Type B pancreatic cell (in vitro differentiated cells): ENCODE measurements at regions not wholly inside any gene's neighbourhood (a gene's known extent, or its start where the extent isn't known, plus 50 kb on each side); places are given as distances from the start of the nearest gene placed in this dataset.

Experiments
- DNase-seq: peaks from one replicate; pipeline ENCODE4 v3.0.0; 2021; ENCODE audit warnings: mixed read lengths; ENCODE audit not compliant: unreplicated experiment; ENCODE audit errors: extremely low spot score
- H3K27ac Mint-ChIP-seq: 2 replicates; pipeline ENCODE4 v1.8.0; 2021; ENCODE audit warnings: mild to moderate bottlenecking, mixed read lengths
- H3K27me3 Mint-ChIP-seq: 2 replicates; pipeline ENCODE4 v1.8.0; 2021; ENCODE audit warnings: mixed read lengths
- H3K36me3 Mint-ChIP-seq: 2 replicates; pipeline ENCODE4 v1.8.0; 2021; ENCODE audit warnings: mixed read lengths
- H3K4me1 Mint-ChIP-seq: one replicate; pipeline ENCODE4 v1.8.0; 2021; ENCODE audit warnings: mixed read lengths; ENCODE audit not compliant: unreplicated experiment
- H3K4me3 Mint-ChIP-seq: 2 replicates; pipeline ENCODE4 v1.8.0; 2021; ENCODE audit warnings: mild to moderate bottlenecking, mixed read lengths
- H3K9me3 Mint-ChIP-seq: 2 replicates; pipeline ENCODE4 v1.8.0; 2021; ENCODE audit warnings: mixed read lengths
- CTCF ChIP-seq: fragments of 200-600 bp; sonication (generic); conservative IDR thresholded peaks from 2 replicates; pipeline ENCODE4 v1.5.0; 2021; ENCODE audit warnings: antibody characterized with exemption, mild to moderate bottlenecking

GRCh38 chr9:80789831-80790230, 899.5 kb downstream of the TLE1 start:
- peaks cover 10% of the 10 kb centered on the region for H3K4me1 Mint-ChIP-seq
- TF ChIP-seq CTCF, result no peak
- no peak overlapping the region for H3K27ac Mint-ChIP-seq
- H3K27me3 Mint-ChIP-seq, result no peaks in the 10 kb centered on the region
- H3K9me3 Mint-ChIP-seq, result peaks cover 10% of the 10 kb centered on the region
- no peak overlapping the region for H3K4me3 Mint-ChIP-seq
- H3K36me3 Mint-ChIP-seq, result no peaks in the 10 kb centered on the region
- no peak for DNase-seq

- Mint-ChIP-seq H3K4me3 (no peak overlapping the region), H3K27me3 (no peaks in the 10 kb centered on the region), H3K36me3 (no peaks in the 10 kb centered on the region), H3K27ac (no peak overlapping the region), H3K4me1 (peaks cover 10% of the 10 kb centered on the region), H3K9me3 (peaks cover 7% of the 10 kb centered on the region)
- no peak for TF ChIP-seq CTCF
- DNase-seq, result no peak
These were observed 901.7 kb downstream of the TLE1 start for GRCh38 chr9:80787636-80788035.

GRCh38 chr9:80784647-80785046, 904.7 kb downstream of the TLE1 start:
- Mint-ChIP-seq H3K27ac (no peak overlapping the region), H3K27me3 (no peaks in the 10 kb centered on the region), H3K36me3 (no peaks in the 10 kb centered on the region), H3K4me1 (no peaks in the 10 kb centered on the region), H3K4me3 (no peak overlapping the region), H3K9me3 (peaks cover 7% of the 10 kb centered on the region)
- no peak for DNase-seq
- no peak for TF ChIP-seq CTCF

GRCh38 chr9:80775971-80776370, 913.4 kb downstream of the TLE1 start:
- TF ChIP-seq CTCF, result no peak
- Mint-ChIP-seq H3K27ac (no peak overlapping the region), H3K27me3 (no peaks in the 10 kb centered on the region), H3K36me3 (no peaks in the 10 kb centered on the region), H3K9me3 (no peaks in the 10 kb centered on the region), H3K4me1 (no peaks in the 10 kb centered on the region), H3K4me3 (no peak overlapping the region)
- DNase-seq, result no peak

GRCh38 chr9:80775530-80775929, 913.8 kb downstream of the TLE1 start:
- no peaks in the 10 kb centered on the region for H3K36me3 Mint-ChIP-seq
- no peaks in the 10 kb centered on the region for H3K9me3 Mint-ChIP-seq
- no peaks in the 10 kb centered on the region for H3K4me1 Mint-ChIP-seq
- H3K27ac Mint-ChIP-seq, result no peak overlapping the region
- H3K27me3 Mint-ChIP-seq, result no peaks in the 10 kb centered on the region
- no peak for TF ChIP-seq CTCF
- no peak overlapping the region for H3K4me3 Mint-ChIP-seq
- DNase-seq, result no peak
